GM23338 (cell line): ENCODE measurements at regions not wholly inside any gene's neighbourhood (a gene's known extent, or its start where the extent isn't known, plus 50 kb on each side); places are given as distances from the start of the nearest gene placed in this dataset.

Experiments
- ATAC-seq: fragments of 200-7000 bp; cut with Tn5 transposase; 3 replicates; pipeline ENCODE4 v1.9.1; 2020
- DNase-seq: peaks from one replicate; pipeline ENCODE4 v3.0.0-alpha.2; 2015; ENCODE audit warnings: low spot score
- H2AFZ ChIP-seq: fragments of 200-600 bp; sonication (generic); 2 replicates; pipeline ENCODE4 v1.8.0; 2016; ENCODE audit warnings: antibody characterized with exemption, mild to moderate bottlenecking, moderate library complexity
- H3F3A ChIP-seq: fragments of 200-600 bp; sonication (generic); replicated peaks from 2 replicates; pipeline ENCODE4 v1.8.0; 2017; ENCODE audit warnings: antibody characterized with exemption, mixed run types, low read depth
- H3K27ac ChIP-seq: fragments of 200-600 bp; sonication (generic); 2 replicates; pipeline ENCODE4 v1.6.1; 2016; ENCODE audit warnings: low read depth
- H3K27me3 ChIP-seq: fragments of 200-600 bp; sonication (generic); 2 replicates; pipeline ENCODE4 v1.8.0; 2016; ENCODE audit warnings: mild to moderate bottlenecking, mixed run types, moderate library complexity; ENCODE audit not compliant: insufficient read depth
- H3K36me3 ChIP-seq: fragments of 200-600 bp; sonication (generic); 2 replicates; pipeline ENCODE4 v1.8.0; 2016; ENCODE audit warnings: mild to moderate bottlenecking; ENCODE audit not compliant: insufficient read depth
- H3K4me1 ChIP-seq: fragments of 200-600 bp; sonication (generic); 2 replicates; pipeline ENCODE4 v1.8.0; 2016; ENCODE audit warnings: mild to moderate bottlenecking, moderate library complexity; ENCODE audit not compliant: insufficient read depth
- H3K4me2 ChIP-seq: fragments of 200-600 bp; sonication (generic); 2 replicates; pipeline ENCODE4 v1.7.1; 2017; ENCODE audit warnings: mixed run types
- H3K4me3 ChIP-seq: fragments of 200-600 bp; sonication (generic); 2 replicates; pipeline ENCODE4 v1.6.1; 2016; ENCODE audit warnings: mixed run types
- H3K79me2 ChIP-seq: fragments of 200-600 bp; sonication (generic); replicated peaks from 2 replicates; pipeline ENCODE4 v1.8.0; 2017; ENCODE audit warnings: mild to moderate bottlenecking; ENCODE audit not compliant: insufficient read depth
- H3K9me2 ChIP-seq: fragments of 200-600 bp; sonication (generic); 2 replicates; pipeline ENCODE4 v1.8.0; 2017; ENCODE audit not compliant: insufficient read depth
- H4K20me1 ChIP-seq: fragments of 200-600 bp; sonication (generic); replicated peaks from 2 replicates; pipeline ENCODE4 v1.8.0; 2017; ENCODE audit warnings: mild to moderate bottlenecking; ENCODE audit not compliant: insufficient read depth
- H3K27ac Mint-ChIP-seq: 2 replicates; pipeline ENCODE4 v1.8.0; 2020; ENCODE audit warnings: inconsistent platforms, mild to moderate bottlenecking, moderate library complexity, mixed read lengths
- H3K27me3 Mint-ChIP-seq: 3 replicates; pipeline ENCODE4 v1.8.0; 2022; ENCODE audit warnings: low read depth, mild to moderate bottlenecking, moderate library complexity, mixed read lengths, inconsistent platforms; ENCODE audit not compliant: insufficient read depth, poor library complexity
- H3K36me3 Mint-ChIP-seq: 3 replicates; pipeline ENCODE4 v1.8.0; 2021; ENCODE audit warnings: low read depth, mild to moderate bottlenecking, inconsistent platforms, moderate library complexity, mixed read lengths
- H3K4me1 Mint-ChIP-seq: 3 replicates; pipeline ENCODE4 v1.8.0; 2020; ENCODE audit warnings: mild to moderate bottlenecking, inconsistent platforms, mixed read lengths
- H3K4me3 Mint-ChIP-seq: 3 replicates; pipeline ENCODE4 v1.8.0; 2021; ENCODE audit warnings: moderate library complexity, mild to moderate bottlenecking, inconsistent platforms, mixed read lengths
- H3K9me3 Mint-ChIP-seq: 3 replicates; pipeline ENCODE4 v1.8.0; 2020; ENCODE audit warnings: moderate library complexity, mild to moderate bottlenecking, inconsistent platforms, mixed read lengths
- CREB1 ChIP-seq: fragments of 250-450 bp; sonication (Bioruptor Pico); IDR thresholded peaks from 2 replicates; pipeline ENCODE4 v1.5.0; 2020; ENCODE audit warnings: low read depth, mild to moderate bottlenecking, moderate library complexity
- CTCF ChIP-seq, 2 experiments: fragments of 200-600 bp in 1 of 2; sonication (generic) in 1 of 2; conservative IDR thresholded peaks; 2 replicates each; pipeline versions ENCODE4 v1.5.1 to v1.6.1; 2016 to 2017; ENCODE audit warnings: antibody characterized with exemption in 2 of 2, low read depth in 2 of 2, mild to moderate bottlenecking in 2 of 2, moderate library complexity in 1 of 2
- JUNB ChIP-seq: IDR thresholded peaks from one replicate; pipeline ENCODE4 v1.6.1; 2016; ENCODE audit warnings: antibody characterized with exemption; ENCODE audit not compliant: unreplicated experiment
- NANOG ChIP-seq: IDR thresholded peaks from 2 replicates; pipeline ENCODE4 v1.6.1; 2016; ENCODE audit warnings: antibody characterized with exemption, borderline replicate concordance
- POLR2AphosphoS5 ChIP-seq: IDR thresholded peaks from 2 replicates; pipeline ENCODE4 v1.6.1; 2016; ENCODE audit warnings: antibody characterized with exemption, low read depth
- REST ChIP-seq: IDR thresholded peaks from one replicate; pipeline ENCODE4 v1.6.1; 2018; ENCODE audit warnings: antibody characterized with exemption; ENCODE audit not compliant: unreplicated experiment
- STAT1 ChIP-seq: IDR thresholded peaks from one replicate; pipeline ENCODE4 v1.6.1; 2016; ENCODE audit warnings: antibody characterized with exemption; ENCODE audit not compliant: unreplicated experiment
- ZNF331 ChIP-seq: fragments of 250-450 bp; sonication (Bioruptor Pico); IDR thresholded peaks from 2 replicates; pipeline ENCODE4 v1.5.0; 2020; ENCODE audit warnings: low read depth, mild to moderate bottlenecking, moderate library complexity

GRCh38 chr21:22585558-22585957 is 1587.3 kb downstream of the NCAM2 start (continued):
- TF ChIP-seq ZNF331 (CRISPR knock-in tag) = no peak
- no peak for TF ChIP-seq REST
- TF ChIP-seq POLR2AphosphoS5 = no peak
- TF ChIP-seq CREB1 = no peak
- TF ChIP-seq STAT1 = no peak
- no peak for TF ChIP-seq JUNB
- TF ChIP-seq NANOG = no peak
- TF ChIP-seq CTCF (conservative IDR thresholded peaks at IDR 0.05; ENCODE audit: low read depth in 2 of 2) = no peak

DNA sequence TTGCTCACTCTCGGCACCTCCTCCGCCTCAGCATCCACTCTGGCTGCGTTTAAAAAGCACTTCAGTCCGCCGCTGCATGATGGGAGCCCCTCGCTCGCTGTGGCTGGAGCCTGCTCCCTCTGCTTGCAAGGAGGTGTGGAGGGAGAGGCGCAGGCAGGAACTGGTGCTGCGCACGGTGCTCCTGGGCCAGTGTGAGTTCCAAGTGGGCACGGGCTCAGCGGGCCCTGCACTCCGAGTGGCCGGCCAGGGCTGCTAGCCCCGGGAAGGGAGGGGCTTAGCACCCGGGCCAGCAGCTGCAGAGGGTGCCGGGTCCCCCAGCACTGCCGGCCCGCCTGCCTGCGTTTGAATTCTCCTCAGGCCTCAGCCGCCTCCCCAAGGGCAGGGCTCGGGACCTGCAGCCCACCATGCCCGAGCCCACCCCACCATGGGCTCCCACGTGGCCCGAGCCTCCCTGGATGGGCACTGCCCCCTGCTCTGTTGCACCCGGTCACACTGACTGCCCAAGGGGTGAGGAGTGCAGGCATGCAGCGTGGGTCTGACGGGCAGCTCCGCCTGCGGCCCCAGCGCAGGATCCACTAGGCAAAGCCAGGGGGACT is 1599.5 kb downstream of the NCAM2 start:
- no peak for DNase-seq
- H3K27me3 ChIP-seq = no peaks in the 10 kb centered on the region
- H3K4me3 ChIP-seq = no peak overlapping the region
- H3K9me2 ChIP-seq = no peaks in the 10 kb centered on the region
- H3F3A ChIP-seq = no peaks in the 10 kb centered on the region
- TF ChIP-seq REST = no peak
- no peak for TF ChIP-seq JUNB
- H3K79me2 ChIP-seq = no peaks in the 10 kb centered on the region
- no peak overlapping the region for H3K27ac ChIP-seq
- H3K36me3 Mint-ChIP-seq = peaks cover 21% of the 10 kb centered on the region
- H3K4me1 ChIP-seq = no peaks in the 10 kb centered on the region
- H4K20me1 ChIP-seq = no peaks in the 10 kb centered on the region
- H3K9me3 Mint-ChIP-seq = peaks cover 29% of the 10 kb centered on the region
- H3K27me3 Mint-ChIP-seq = no peaks in the 10 kb centered on the region
- ATAC-seq = no peak; the same call in 2 of the 3 replicates
- no peak overlapping the region for H2AFZ ChIP-seq
- H3K4me3 Mint-ChIP-seq = no peak overlapping the region
- H3K36me3 ChIP-seq = no peaks in the 10 kb centered on the region
- no peak overlapping the region for H3K27ac Mint-ChIP-seq
- no peaks in the 10 kb centered on the region for H3K4me1 Mint-ChIP-seq
- H3K4me2 ChIP-seq = no peak overlapping the region
